Frontal cortex (tissue), 3 donors: ENCODE measurements at regions not wholly inside any gene's neighbourhood (a gene's known extent, or its start where the extent isn't known, plus 50 kb on each side); places are given as distances from the start of the nearest gene placed in this dataset.

ENCODE experiments used
- DNase-seq, 2 donors: peaks; one replicate each; pipeline ENCODE4 v3.0.0; 2012; ENCODE audit warnings: low spot score in 2 of 2
- FAIRE-seq: peaks from 2 replicates; lab custom pipeline; 2012; peaks lifted over from hg19 to GRCh38; lab: Jason Lieb, UNC
- donor health status: control.
- donor health status: control.
- donor health status: control.

DNA sequence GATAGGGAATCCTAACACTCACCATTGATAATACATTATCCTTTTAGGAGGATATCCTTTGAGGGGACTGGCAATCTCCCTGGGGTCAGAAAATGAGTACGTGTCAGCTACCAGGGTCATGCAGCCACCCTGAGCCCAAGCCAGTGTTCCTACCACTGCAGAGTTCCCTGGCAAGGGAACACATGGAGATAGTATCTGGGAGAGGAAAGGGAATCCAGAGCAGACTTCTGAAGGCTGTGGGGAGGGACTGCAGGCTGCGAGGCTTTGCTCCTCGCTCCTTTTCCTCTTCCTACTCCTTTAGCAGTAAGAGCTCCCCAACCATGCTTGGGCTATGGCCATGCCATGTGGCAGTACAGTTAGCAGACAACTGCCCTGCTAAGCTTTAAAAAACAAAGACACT lies 62.9 kb upstream of the TJP1 start:
- no peak for DNase-seq
- no peak for FAIRE-seq

DNA sequence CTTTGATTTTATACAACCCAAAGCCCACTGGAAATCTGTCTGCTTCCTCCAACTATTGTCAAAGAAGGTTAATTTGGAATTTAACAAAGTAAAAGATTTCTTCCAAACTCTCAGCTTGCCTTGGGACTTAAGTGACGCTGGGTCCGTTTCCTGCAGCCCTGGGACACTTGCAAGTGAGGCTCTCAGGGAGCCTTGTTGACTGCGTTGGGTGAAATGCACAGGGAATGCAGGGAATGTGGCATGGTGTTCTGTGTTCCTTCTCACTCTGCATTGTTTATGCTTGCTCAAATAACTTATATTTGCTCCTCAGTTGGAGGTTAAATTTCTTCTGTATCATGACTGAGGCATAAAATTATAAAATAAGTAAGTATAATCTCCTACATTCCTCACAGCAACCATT lies 60.9 kb upstream of the TJP1 start:
- DNase-seq (no peak), FAIRE-seq (no peak)

DNA sequence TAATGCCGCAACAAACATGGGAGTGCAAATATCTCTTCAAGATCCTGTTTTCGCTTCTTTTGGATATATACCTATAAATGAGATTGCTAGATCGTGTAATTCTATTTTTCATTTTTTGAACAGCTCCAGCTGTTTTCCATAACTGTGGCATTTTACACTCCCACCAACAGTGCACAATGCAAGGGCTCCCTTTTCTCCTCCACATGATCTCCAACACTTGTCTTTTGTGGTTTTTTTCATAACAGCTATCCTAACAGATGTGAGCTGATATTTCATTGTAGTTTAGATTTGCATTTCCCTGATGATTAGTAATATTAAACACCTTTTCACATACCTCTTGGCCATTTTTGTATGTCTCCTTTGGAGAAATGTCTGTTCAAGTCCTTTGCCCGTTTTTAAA lies 58.6 kb upstream of the TJP1 start:
- FAIRE-seq: no peak

DNA sequence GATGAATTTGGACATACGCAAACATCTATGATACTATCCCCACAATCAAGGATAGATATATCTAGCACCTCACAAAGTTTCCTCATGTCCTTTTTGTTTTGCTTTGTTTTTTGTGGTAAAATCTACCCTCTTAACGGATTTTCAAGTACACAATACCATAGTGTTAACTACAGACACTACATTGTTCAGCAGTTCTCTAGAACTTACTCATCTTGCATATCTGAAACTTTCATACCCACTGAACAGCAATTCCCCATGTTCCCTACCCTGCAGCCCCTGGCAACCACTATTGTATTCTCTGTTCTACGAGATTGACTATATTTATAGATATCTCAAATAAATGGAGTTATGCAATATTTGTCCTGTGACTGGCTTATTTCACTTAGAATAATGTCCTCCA lies 58.1 kb upstream of the TJP1 start:
- FAIRE-seq (no peak), DNase-seq (no peak)

More for the DNA sequence above, 58.6 kb upstream of the TJP1 start:
- DNase-seq: no peak

DNA sequence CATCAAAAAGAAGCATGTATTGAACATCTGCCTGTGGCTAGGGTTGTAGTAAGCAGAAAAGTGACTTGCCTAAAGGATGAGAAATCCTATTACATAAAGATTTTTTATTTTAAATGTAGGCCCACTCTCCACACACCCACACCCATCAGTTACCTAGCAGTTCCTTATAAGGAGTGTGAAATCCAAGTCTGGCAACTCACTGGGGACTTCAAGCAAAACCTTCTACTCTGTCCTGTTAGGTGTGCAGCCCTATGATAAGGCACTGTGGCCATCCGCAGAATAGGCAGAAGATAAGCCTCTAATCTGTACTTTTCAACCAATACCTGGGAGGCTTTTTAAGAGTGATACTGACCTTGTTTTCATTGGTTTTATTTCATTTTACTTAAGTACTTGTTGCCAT lies 52.7 kb upstream of the TJP1 start:
- no peak for DNase-seq
- no peak for FAIRE-seq

DNA sequence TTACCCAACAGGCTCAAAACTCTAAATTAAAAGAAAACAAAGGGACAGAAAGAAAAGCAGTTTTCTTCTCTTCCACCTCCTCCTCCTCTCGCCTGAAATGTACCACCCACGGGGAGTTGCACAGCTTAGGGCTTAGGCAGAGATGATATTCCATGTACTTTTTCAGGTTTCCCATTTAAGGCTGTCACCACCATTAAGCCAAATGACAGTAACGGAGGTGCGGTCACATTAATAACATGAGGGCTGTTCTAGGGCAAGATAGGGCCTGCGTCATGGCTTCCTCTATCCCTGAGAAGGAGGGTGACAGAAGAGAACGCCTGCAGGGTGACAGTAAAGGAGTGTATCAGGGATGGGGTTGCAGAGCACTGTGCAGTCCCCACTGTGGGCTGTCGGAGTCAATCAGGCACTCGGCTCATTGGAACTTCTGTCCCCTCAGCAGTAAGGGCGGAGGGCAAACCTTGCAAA lies 51.7 kb upstream of the TJP1 start:
- DNase-seq (no peak), FAIRE-seq (no peak)

DNA sequence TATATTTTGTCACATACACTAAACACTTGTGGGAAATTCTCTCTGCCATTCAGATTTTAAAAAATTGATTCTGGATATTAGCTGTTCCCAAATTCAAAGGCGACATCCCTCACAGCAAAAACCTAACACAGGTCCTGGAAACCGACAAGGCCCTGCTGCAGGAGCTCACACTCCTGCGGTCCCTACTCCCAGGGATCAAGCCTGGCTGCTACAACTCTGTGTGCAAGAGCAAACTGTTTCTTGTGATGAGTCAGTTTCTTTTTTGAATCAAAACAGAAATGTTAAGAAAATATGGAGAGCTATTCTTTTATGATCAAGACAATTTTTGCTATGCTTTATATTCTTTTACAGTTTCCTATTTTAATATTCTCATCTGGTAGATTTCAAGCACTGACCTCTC lies 51.0 kb upstream of the TJP1 start:
- FAIRE-seq (no peak), DNase-seq (no peak)

DNA sequence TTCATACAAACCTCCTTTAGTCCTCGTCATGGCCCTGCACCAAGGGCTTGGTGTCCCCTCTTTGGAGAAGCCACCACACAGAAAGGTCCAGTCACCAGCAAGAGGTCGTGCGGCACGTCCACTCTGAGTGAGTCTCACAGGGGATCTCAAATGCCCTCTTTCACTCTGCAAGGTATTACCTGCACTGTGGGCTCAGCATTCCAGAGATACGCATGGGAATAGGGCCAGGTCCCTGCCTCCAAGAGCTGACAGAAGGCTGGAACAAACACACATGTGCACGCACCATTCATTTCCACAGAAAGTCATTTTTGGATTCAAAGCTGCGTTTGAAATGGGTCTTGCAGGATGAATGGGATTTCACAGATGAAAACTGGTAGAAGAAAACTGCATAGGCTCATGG lies 50.4 kb upstream of the TJP1 start:
- no peak for DNase-seq
- no peak for FAIRE-seq
